Vagina (tissue), 2 donors: ENCODE measurements at regions not wholly inside any gene's neighbourhood (a gene's known extent, or its start where the extent isn't known, plus 50 kb on each side); places are given as distances from the start of the nearest gene placed in this dataset.

Source experiments
- CTCF ChIP-seq, 3 experiments: fragments of 450-650 bp in 2 of 3; fragments of 200-600 bp in 1 of 3; sonication (generic) in 1 of 3; IDR thresholded peaks; one replicate each; pipeline ENCODE4 v1.5.1; 2017 to 2019; ENCODE audit warnings: antibody characterized with exemption in 3 of 3, mild to moderate bottlenecking in 2 of 3, moderate library complexity in 2 of 3
- POLR2A ChIP-seq, 2 donors: fragments of 450-650 bp; IDR thresholded peaks; one replicate each; pipeline ENCODE4 v1.6.1; 2017; ENCODE audit warnings: antibody characterized with exemption in 2 of 2, mild to moderate bottlenecking in 2 of 2, moderate library complexity in 2 of 2
- POLR2AphosphoS5 ChIP-seq, 2 donors: sonication (generic); formaldehyde crosslinking; IDR thresholded peaks; one replicate each; pipeline ENCODE4 v1.9.0; 2017; ENCODE audit warnings: antibody characterized with exemption in 2 of 2, mild to moderate bottlenecking in 2 of 2, low read depth in 1 of 2; ENCODE audit not compliant: insufficient read depth in 1 of 2

GRCh38 chr6:84906514-84906913 lies 142.1 kb upstream of the TBX18 start:
- no peak for TF ChIP-seq CTCF (IDR thresholded peaks at IDR 0.05)
- no peak for TF ChIP-seq POLR2A (IDR thresholded peaks at IDR 0.05)
- TF ChIP-seq POLR2AphosphoS5 (IDR thresholded peaks at IDR 0.05; ENCODE audit: insufficient read depth in 1 of 2, low read depth in 1 of 2) = no peak
